HepG2 (cell line): ENCODE measurements at regions not wholly inside any gene's neighbourhood (a gene's known extent, or its start where the extent isn't known, plus 50 kb on each side); places are given as distances from the start of the nearest gene placed in this dataset.

Experiments
- ELF1 ChIP-seq: sonication (generic); formaldehyde crosslinking; IDR thresholded peaks from 2 replicates; pipeline ENCODE4 v1.4.0; 2020; ENCODE audit warnings: missing genetic modification reagents
- ISL2 ChIP-seq: sonication (generic); formaldehyde crosslinking; IDR thresholded peaks from 2 replicates; pipeline ENCODE4 v1.5.0; 2020; ENCODE audit warnings: missing genetic modification reagents
- KDM1A ChIP-seq: IDR thresholded peaks from 2 replicates; pipeline ENCODE4 v1.6.1; 2016; ENCODE audit warnings: missing compliant biosample characterization
- NCOA2 ChIP-seq: sonication (generic); formaldehyde crosslinking; IDR thresholded peaks from 2 replicates; pipeline ENCODE4 v1.8.0; 2022; ENCODE audit warnings: inconsistent platforms
- PITX1 ChIP-seq: sonication (generic); formaldehyde crosslinking; IDR thresholded peaks from 2 replicates; pipeline ENCODE4 v1.5.1; 2020; ENCODE audit warnings: mild to moderate bottlenecking, missing genetic modification reagents
- RCOR2 ChIP-seq: IDR thresholded peaks from 2 replicates; pipeline ENCODE4 v1.6.1; 2016; ENCODE audit warnings: missing biosample characterization, missing genetic modification reagents
- SOX6 ChIP-seq, 2 experiments: fragments of 450-650 bp in 1 of 2; sonication (generic) in 1 of 2; formaldehyde crosslinking in 1 of 2; IDR thresholded peaks; 2 replicates each; pipeline versions ENCODE4 v1.4.0 to v1.6.1; 2017 to 2020; ENCODE audit warnings: antibody characterized with exemption in 1 of 2, mild to moderate bottlenecking in 1 of 2, missing genetic modification reagents in 1 of 2
- TCF12 ChIP-seq, 2 experiments: fragments of 450-650 bp in 1 of 2; sonication (generic) in 1 of 2; formaldehyde crosslinking in 1 of 2; IDR thresholded peaks; 2 replicates each; pipeline versions ENCODE4 v1.6.1 to v1.8.0; 2017 to 2022; ENCODE audit warnings: antibody characterized with exemption in 1 of 2, mild to moderate bottlenecking in 1 of 2, missing genetic modification reagents in 1 of 2, moderate library complexity in 1 of 2
- ZFP36 ChIP-seq: fragments of 150-350 bp; IDR thresholded peaks from 2 replicates; pipeline ENCODE4 v1.6.1; 2018; ENCODE audit warnings: borderline replicate concordance, low read length, low read depth; ENCODE audit not compliant: partially characterized antibody
- ZMYM3 ChIP-seq: sonication (generic); formaldehyde crosslinking; IDR thresholded peaks from 2 replicates; pipeline ENCODE4 v1.5.1; 2020; ENCODE audit warnings: mild to moderate bottlenecking, missing genetic modification reagents
- ZNF430 ChIP-seq: sonication (generic); formaldehyde crosslinking; IDR thresholded peaks from 2 replicates; pipeline ENCODE4 v1.9.0; 2021; ENCODE audit warnings: mild to moderate bottlenecking, missing genetic modification reagents
- ZNF546 ChIP-seq: sonication (generic); formaldehyde crosslinking; conservative IDR thresholded peaks from 2 replicates; pipeline ENCODE4 v1.8.1; 2023; ENCODE audit warnings: mild to moderate bottlenecking, missing genetic modification reagents
- ZNF557 ChIP-seq: sonication (generic); formaldehyde crosslinking; IDR thresholded peaks from 2 replicates; pipeline ENCODE4 v1.4.0; 2020; ENCODE audit warnings: missing genetic modification reagents
- ZNF564 ChIP-seq: sonication (generic); formaldehyde crosslinking; IDR thresholded peaks from 2 replicates; pipeline ENCODE4 v1.8.1; 2023; ENCODE audit warnings: mild to moderate bottlenecking, missing genetic modification reagents
- ZNF577 ChIP-seq: sonication (generic); formaldehyde crosslinking; IDR thresholded peaks from 2 replicates; pipeline ENCODE4 v1.4.0; 2020; ENCODE audit warnings: mild to moderate bottlenecking, low read depth, missing genetic modification reagents, borderline replicate concordance
- ZNF670 ChIP-seq: sonication (generic); formaldehyde crosslinking; IDR thresholded peaks from 2 replicates; pipeline ENCODE4 v1.8.0; 2022; ENCODE audit warnings: mild to moderate bottlenecking, missing genetic modification reagents, borderline replicate concordance
- ZNF724P ChIP-seq: sonication (generic); formaldehyde crosslinking; IDR thresholded peaks from 2 replicates; pipeline ENCODE4 v1.8.0; 2022; ENCODE audit warnings: missing genetic modification reagents, borderline replicate concordance
- ZNF878 ChIP-seq: sonication (generic); formaldehyde crosslinking; IDR thresholded peaks from 2 replicates; pipeline ENCODE4 v1.8.1; 2023; ENCODE audit warnings: mild to moderate bottlenecking, missing genetic modification reagents, moderate library complexity
- ZSCAN20 ChIP-seq: sonication (generic); formaldehyde crosslinking; IDR thresholded peaks from 2 replicates; pipeline ENCODE4 v1.4.0; 2020; ENCODE audit warnings: missing genetic modification reagents, mild to moderate bottlenecking, borderline replicate concordance
- ZZZ3 ChIP-seq: sonication (generic); formaldehyde crosslinking; IDR thresholded peaks from 2 replicates; pipeline ENCODE4 v1.4.0; 2020; ENCODE audit warnings: missing genetic modification reagents, mild to moderate bottlenecking, borderline replicate concordance
- TF ChIP-seq, protein P1 (sequence below), 2 experiments: sonication (generic) in 1 of 2; formaldehyde crosslinking in 1 of 2; IDR thresholded peaks; 2 replicates each; pipeline versions ENCODE4 v1.6.1 to v1.9.0; 2014 to 2022; ENCODE audit warnings: antibody characterized with exemption in 1 of 2, borderline replicate concordance in 1 of 2, inconsistent platforms in 1 of 2, low read depth in 1 of 2, missing genetic modification reagents in 1 of 2
- TF ChIP-seq, protein P2 (sequence below): sonication (generic); formaldehyde crosslinking; IDR thresholded peaks from 2 replicates; pipeline ENCODE4 v1.4.0; 2020; ENCODE audit warnings: missing genetic modification reagents
- TF ChIP-seq, protein P3 (sequence below): sonication (generic); formaldehyde crosslinking; IDR thresholded peaks from 2 replicates; pipeline ENCODE4 v1.4.0; 2020; ENCODE audit warnings: low read depth, mild to moderate bottlenecking, missing genetic modification reagents

DNA sequence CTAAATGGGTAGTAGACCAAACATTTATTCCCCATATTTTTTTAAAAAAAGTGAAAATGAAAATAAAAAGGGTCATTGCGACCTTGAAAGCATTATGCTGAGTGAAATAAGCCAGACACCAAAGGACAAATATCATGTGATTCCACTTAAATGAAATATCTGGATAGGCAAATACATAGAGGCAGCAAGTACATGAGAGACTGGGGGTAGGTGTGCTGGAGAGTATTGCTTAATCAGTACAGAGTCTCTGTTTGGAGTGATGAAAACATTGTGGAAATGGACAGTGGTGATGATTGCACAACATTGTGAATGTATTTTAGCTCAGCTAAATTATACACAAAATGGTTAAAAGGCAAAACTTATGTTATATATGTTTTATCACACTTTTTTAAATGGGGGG lies 169.4 kb downstream of the AKR1D1 start (continued):
- TF ChIP-seq, protein P1, sequence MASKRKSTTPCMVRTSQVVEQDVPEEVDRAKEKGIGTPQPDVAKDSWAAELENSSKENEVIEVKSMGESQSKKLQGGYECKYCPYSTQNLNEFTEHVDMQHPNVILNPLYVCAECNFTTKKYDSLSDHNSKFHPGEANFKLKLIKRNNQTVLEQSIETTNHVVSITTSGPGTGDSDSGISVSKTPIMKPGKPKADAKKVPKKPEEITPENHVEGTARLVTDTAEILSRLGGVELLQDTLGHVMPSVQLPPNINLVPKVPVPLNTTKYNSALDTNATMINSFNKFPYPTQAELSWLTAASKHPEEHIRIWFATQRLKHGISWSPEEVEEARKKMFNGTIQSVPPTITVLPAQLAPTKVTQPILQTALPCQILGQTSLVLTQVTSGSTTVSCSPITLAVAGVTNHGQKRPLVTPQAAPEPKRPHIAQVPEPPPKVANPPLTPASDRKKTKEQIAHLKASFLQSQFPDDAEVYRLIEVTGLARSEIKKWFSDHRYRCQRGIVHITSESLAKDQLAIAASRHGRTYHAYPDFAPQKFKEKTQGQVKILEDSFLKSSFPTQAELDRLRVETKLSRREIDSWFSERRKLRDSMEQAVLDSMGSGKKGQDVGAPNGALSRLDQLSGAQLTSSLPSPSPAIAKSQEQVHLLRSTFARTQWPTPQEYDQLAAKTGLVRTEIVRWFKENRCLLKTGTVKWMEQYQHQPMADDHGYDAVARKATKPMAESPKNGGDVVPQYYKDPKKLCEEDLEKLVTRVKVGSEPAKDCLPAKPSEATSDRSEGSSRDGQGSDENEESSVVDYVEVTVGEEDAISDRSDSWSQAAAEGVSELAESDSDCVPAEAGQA (IDR thresholded peaks at IDR 0.05; ENCODE audit: low read depth) = no peak; the same call in 1 of the 2 replicates
- TF ChIP-seq, protein P1 (CRISPR knock-in tag; IDR thresholded peaks at IDR 0.05; ENCODE audit: borderline replicate concordance) = no peak
- TF ChIP-seq TCF12 (IDR thresholded peaks at IDR 0.05) (no peak), TCF12 (CRISPR knock-in tag; IDR thresholded peaks at IDR 0.05) (peak; percentile 34; the same call in 1 of the 2 replicates), ZNF564 (CRISPR knock-in tag) (no peak), NCOA2 (CRISPR knock-in tag) (peak; percentile 95), SOX6 (IDR thresholded peaks at IDR 0.05) (no peak), SOX6 (CRISPR knock-in tag; IDR thresholded peaks at IDR 0.05) (peak; percentile 89), ZFP36 (no peak), ZNF546 (no peak), KDM1A (peak; percentile 83; the same call in 1 of the 2 replicates), ZNF557 (CRISPR knock-in tag) (no peak), ISL2 (CRISPR knock-in tag) (peak; percentile 94), ZSCAN20 (CRISPR knock-in tag) (no peak), RCOR2 (CRISPR knock-in tag) (peak; percentile 95), PITX1 (CRISPR knock-in tag) (peak; percentile 64), ZNF430 (no peak; the same call in 1 of the 2 replicates), ZMYM3 (CRISPR knock-in tag) (peak; percentile 91), ZNF878 (CRISPR knock-in tag) (no peak), ZZZ3 (CRISPR knock-in tag) (no peak), ELF1 (CRISPR knock-in tag) (no peak), ZNF724P (CRISPR knock-in tag) (no peak), ZNF577 (no peak), ZNF670 (0 out of 2 replicates have a peak, but pooled peaks have one; percentile 58)
- TF ChIP-seq, protein P2, sequence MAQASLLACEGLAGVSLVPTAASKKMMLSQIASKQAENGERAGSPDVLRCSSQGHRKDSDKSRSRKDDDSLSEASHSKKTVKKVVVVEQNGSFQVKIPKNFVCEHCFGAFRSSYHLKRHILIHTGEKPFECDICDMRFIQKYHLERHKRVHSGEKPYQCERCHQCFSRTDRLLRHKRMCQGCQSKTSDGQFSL (CRISPR knock-in tag) = no peak
- TF ChIP-seq, protein P3, sequence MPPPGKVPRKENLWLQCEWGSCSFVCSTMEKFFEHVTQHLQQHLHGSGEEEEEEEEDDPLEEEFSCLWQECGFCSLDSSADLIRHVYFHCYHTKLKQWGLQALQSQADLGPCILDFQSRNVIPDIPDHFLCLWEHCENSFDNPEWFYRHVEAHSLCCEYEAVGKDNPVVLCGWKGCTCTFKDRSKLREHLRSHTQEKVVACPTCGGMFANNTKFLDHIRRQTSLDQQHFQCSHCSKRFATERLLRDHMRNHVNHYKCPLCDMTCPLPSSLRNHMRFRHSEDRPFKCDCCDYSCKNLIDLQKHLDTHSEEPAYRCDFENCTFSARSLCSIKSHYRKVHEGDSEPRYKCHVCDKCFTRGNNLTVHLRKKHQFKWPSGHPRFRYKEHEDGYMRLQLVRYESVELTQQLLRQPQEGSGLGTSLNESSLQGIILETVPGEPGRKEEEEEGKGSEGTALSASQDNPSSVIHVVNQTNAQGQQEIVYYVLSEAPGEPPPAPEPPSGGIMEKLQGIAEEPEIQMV (CRISPR knock-in tag) = no peak
